Hematopoietic multipotent progenitor cell treated with erythropoietin and hydrocortisone succinate and interleukin-3 and kit ligand, for 4 days (in vitro differentiated cells): ENCODE measurements at regions not wholly inside any gene's neighbourhood (a gene's known extent, or its start where the extent isn't known, plus 50 kb on each side); places are given as distances from the start of the nearest gene placed in this dataset.
A peak's percentile ranks its signal among the peaks of the same experiment; 100 is the strongest.
"Not testable (repeated sequence)": the region's sequence is repeated elsewhere in the genome, so short reads cannot be mapped to it uniquely, and the experiment has no call there.

Experiments
- DNase-seq: peaks from one replicate; pipeline ENCODE4 v3.0.0-alpha.2; 2015

DNA sequence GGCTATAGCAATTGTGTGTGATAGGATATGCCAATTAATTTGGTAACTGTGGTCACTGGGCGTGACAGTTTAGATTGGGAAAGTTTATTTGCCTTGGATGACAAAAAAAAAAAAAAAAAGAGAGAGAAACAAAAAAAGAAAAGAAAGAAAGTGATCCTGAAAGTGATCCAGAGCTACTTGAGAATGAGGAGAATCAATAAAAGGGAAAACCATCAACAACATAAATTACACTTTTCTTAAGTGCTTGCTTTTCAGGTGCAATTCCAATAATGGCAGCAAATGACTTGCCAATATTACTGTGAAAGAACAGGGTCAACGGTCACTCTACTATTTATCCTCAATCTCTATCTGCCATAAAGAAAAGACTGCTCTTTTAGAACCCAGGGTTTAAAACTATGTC is 191.8 kb upstream of the SEMA3C start:
- DNase-seq: no peak

DNA sequence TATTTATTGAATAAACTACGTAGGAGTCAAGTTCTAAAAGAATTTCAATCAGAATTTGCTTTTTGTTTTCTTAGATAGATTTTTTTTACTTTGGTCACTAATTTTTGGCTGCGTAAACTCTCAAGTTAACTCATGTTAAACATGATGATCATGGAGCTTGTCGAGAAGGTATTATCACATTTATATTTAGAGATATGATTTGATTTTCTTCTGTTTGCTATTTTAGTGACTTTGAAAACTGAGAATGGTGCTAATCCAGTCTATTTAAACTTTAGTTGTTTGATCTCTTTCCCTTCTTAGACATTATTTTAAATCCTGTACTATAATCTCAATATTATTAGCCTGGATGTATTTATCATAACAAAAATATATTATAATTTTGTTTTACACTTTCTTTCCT is 179.4 kb upstream of the SEMA3C start:
- no peak for DNase-seq

DNA sequence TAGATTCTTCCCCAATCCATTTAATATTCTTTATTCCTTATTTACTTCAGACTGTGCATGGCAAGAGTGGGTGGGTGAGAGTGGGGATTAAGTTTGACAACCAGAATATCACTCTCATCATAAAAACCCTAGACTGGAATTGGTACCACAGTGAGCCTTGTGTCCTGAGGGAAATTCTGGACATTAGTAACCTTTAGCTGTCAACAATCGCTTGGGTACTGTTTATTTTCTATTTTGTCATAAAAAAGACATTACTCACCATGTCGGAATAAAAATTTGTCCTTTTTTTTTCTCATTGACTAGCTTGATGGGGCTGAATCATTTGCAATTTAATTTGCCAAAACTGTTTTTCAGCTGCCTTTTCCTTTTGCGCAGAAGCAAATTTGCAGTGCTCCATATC is 176.1 kb upstream of the SEMA3C start:
- no peak for DNase-seq

DNA sequence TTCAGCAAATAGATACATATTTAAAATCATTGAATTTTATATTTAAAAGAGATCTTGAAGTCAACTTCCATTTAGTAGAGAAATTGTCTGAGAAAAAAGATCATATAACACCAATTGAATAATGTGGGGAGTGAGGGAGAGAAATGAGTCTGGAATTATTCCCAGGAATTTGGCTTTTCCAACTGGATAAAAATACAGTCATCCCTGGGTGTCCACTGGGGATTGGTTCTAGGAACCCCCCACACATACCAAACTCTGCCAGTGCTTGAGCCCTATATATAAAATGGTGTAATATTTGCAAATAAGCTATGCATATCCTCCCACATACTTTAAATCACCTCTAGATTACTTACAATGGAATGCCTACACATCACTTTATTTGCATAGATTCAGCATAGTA is 162.8 kb upstream of the SEMA3C start:
- no peak for DNase-seq

- DNase-seq: peak; percentile 3
Measured at GRCh38 chr7:81080553-81080952, 161.7 kb upstream of the SEMA3C start.

GRCh38 chr7:81079746-81080145 is 160.9 kb upstream of the SEMA3C start:
- no peak for DNase-seq

GRCh38 chr7:81075150-81075549 is 156.3 kb upstream of the SEMA3C start:
- DNase-seq: no peak

GRCh38 chr7:81074406-81074805 is 155.6 kb upstream of the SEMA3C start:
- DNase-seq: no peak

- no peak for DNase-seq
Measured at GRCh38 chr7:81073931-81074251, 155.0 kb upstream of the SEMA3C start.

DNA sequence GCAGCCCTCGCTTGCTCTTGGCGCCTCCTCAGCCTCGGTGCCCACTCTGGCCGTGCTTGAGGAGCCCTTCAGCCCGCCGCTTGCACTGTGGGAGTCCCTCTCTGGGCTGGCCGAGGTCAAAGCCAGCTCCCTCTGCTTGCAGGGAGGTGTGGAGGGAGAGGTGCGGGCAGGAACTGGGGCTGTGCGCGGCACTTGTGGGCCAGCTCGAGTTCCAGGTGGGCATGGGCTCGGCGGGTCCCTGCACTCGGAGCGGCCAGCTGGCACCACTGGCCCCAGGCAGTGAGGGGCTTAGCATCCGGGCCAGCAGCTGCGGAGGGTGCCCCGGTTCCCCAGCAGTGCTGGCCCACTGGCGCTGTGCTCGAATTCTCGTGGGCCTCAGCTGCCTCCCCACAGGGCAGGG is 152.1 kb upstream of the SEMA3C start:
- DNase-seq: no peak

DNA sequence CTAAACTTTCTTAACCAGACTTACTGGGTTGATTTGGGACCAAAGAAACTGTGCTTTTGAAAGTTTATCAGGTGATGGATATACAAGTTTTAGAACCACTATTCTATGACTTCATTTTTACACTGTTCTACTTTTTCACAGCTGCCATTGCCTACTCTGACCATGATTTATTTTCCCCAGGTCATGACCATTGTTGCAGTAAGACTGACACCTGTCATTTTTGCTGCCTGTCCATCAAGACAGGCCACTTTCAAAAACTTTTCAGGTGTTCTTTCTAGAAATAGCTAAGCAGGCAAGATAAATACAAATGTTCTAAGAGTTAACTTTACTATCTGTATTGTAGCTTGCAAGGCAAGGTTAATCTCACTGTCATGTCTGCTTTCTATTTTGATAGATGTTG is 147.9 kb upstream of the SEMA3C start:
- DNase-seq: no peak

DNA sequence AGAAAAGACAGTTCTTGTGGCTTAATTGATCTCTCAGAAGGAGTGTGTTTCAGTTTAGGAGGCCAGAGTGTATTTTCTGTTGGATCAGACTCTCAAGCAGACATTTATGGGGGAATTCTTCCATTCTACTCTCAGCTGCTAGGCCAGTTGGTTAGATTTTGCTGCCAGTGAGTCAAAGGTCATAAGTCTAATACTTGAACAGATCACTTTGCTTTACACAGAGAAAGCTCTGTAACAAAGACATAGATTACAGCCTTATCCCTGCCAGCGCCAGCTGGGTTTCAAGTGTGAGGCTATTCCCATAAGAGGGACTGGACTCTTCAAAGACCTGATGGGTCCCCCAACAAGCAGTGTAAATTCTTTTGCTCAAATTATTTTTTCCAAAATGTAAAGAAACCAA is 145.6 kb upstream of the SEMA3C start:
- no peak for DNase-seq

GRCh38 chr7:81062755-81063154 is 143.9 kb upstream of the SEMA3C start:
- DNase-seq: no peak

DNA sequence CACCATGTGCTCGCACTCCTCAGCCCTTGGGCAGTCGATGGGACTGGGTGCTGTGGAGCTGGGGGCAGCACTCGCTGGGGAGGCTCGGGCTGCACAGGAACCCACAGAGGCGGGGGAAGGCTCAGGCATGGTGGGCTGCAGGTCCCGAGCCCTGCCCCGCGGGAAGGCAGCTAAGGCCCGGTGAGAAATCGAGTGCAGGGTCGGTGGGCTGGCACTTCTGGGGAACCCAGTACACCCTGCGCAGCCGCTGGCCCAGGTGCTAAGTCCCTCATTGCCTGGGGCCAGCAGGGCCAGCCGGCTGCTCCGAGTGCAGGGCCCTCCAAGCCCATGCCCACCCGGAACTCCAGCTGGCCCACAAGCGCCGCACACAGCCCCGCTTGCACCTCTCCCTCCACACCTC is 138.6 kb upstream of the SEMA3C start:
- not testable (repeated sequence) for DNase-seq

DNA sequence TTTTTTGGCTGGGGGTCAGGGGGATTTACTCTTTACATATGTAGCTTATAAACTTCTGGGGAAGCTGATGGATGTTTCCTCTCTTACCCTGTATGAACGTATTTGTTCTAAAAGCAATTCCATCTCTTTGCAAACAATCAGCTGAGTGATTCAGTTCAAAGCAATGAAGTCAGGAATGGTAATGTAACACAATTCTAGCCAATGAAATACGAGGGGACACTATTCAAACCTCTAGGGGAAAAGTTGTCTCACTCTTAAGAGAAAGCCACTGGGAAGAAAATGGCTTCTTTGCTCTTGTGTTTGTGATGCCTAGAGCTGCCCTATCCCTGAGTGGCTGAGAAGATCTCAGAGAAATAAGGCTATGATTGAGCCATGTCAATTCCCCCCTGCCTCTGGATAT is 134.8 kb upstream of the SEMA3C start:
- no peak for DNase-seq

GRCh38 chr7:81051811-81052413 is 133.1 kb upstream of the SEMA3C start:
- no peak for DNase-seq

DNA sequence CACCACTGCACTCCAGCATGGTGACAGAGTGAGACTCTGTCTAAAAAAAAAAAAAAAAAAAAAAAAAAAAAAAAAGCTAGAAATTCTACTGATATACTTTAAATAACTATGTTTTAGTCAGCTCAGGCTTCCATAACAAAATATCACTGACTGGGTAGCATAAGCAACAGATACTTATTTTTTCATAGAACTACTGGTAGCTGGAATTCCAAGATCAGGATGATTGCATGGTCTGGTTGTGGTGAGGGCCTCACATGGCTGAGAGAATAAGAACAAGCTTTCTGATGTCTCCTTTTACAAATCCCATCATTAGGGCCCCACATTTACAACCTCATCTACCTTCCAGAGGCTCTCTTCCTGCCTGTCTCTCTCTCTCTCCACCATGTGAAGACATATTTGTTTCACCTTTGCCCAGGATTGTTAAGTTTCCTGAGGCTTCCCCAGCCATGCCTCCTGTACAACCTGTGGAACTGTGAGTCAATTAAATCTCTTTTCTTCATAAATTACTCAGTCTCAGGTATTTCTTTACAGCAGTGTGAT is 126.7 kb upstream of the SEMA3C start:
- no peak for DNase-seq

GRCh38 chr7:81042646-81043045 is 123.8 kb upstream of the SEMA3C start:
- not testable (repeated sequence) for DNase-seq

GRCh38 chr7:81040496-81040895 is 121.6 kb upstream of the SEMA3C start:
- DNase-seq: no peak

DNA sequence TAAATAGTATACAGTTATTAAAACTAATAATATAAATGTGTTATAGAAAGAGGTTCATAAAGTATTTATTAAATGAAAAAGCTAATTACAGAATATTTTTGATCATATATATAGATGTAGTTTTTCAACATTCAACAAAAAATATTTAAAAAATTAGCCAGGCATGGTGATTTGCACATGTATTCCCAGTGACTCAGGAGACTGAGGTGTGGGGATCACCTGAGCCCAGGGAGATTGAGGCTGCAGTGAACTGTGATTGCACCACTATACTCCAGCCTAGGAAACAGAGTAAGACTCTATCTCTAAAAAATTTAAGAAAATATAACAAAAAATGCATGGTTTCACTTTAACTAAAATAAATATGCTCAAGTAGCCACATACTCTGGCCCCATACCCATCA is 118.0 kb upstream of the SEMA3C start:
- no peak for DNase-seq

DNA sequence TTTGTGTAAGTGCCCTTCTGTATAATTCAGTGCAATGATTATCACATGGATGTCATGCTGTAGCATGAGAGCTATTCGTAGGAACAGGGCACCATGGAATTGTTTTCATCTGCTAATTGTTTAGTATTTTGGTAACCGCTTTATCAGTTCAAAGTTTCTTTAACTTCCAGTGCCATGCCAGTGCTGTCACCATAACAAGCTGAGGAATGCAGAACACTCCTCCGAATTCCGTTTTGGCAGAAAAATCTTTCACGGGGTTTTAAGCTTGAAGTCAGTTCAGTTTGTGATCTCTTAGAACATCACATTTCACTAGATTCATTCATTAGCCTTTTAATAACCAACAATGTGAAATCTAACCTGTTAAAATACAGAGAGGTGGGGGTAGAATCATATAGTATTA is 117.2 kb upstream of the SEMA3C start:
- no peak for DNase-seq

- DNase-seq: no peak
Measured at GRCh38 chr7:81031996-81032395, 113.1 kb upstream of the SEMA3C start.

DNA sequence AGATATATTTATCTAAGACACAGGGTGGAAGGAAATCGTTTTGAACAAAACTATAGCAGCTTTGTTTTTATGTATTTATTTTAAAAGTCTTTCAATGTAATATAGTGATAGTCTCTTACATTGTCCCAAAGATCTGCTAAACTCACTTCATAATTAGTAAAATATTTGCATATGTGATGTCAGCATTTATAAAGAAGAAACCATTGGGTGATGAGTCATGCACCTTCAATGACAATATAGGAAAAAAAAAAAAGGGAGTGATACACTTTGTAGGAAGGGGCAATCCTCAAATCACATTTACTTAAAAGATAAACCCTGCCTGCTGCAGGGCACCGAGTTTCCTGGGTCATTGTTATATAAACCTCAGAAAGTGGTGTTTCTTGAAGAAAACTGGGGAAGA is 112.4 kb upstream of the SEMA3C start:
- no peak for DNase-seq

GRCh38 chr7:81030472-81030871 is 111.6 kb upstream of the SEMA3C start:
- DNase-seq: no peak

DNA sequence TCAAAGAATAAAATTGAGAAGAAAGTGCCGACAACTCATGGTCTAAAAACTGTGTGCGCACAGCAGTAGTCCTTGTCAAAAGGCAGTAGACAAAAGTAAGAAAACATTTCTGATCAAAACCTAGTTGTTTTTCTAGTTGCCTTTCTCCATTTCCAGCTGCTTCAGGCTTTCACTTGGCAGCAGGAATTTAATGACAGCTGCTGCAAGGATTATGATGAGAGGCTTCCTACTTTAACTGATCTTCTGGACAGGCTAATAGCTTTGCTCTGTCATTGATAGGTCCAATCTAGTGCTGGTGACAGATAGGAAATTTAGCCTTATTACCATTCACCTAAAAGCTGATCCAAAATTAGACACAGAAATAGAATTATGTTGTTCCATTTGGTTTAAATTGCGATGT is 110.7 kb upstream of the SEMA3C start:
- no peak for DNase-seq

- DNase-seq: no peak
Measured at GRCh38 chr7:81025360-81025759, 106.5 kb upstream of the SEMA3C start.
